ENCODE measurements at regions not wholly inside any gene's neighbourhood (a gene's known extent, or its start where the extent isn't known, plus 50 kb on each side); places are given as distances from the start of the nearest gene placed in this dataset.

DNA sequence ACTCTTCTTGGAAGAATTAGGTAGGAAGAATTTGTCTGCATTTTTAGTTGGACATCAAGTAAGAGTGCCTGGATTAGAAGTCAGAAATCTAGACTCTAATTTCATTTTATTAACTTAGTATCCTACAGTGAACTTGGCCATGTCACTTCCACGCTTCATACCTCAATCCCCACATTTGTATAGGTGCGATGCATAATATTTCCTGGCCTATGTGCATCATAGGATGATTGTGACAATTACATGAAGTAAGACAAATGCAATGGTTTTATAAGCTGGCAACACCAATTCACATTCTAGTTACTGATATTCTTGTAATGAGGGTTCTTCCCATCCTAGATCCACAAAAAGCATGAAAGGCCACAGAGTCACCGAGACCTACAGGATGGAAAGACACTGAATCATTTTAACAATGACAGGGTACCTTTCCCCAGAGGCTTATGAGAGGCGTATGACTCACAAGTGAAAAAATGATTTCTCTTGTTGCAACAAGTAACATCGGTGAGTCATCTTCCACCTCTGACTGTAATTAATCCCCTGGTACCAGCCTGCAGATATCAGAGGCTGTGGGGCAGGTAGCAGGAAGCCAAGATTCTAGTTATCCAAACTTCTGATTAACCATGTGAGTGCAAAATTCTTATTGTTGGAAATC, 56.0 kb upstream of the OR5AK2 start:
- DNase-seq (ENCODE audit: extremely low spot score), result no peak
- ChIA-PET CTCF (no interaction called here), POLR2A (no interaction called here)
- no peak for TF ChIP-seq FOXA1 (IDR thresholded peaks at IDR 0.05)

- POLR2A ChIA-PET, result no interaction called here
- no peak for DNase-seq (ENCODE audit: extremely low spot score)
- TF ChIP-seq NFRKB (IDR thresholded peaks at IDR 0.05), result no peak
- no peak for TF ChIP-seq FOXM1 (IDR thresholded peaks at IDR 0.05; ENCODE audit: borderline replicate concordance)
- no peak for TF ChIP-seq LEF1 (IDR thresholded peaks at IDR 0.05; ENCODE audit: borderline replicate concordance)
- TF ChIP-seq FOXA1 (IDR thresholded peaks at IDR 0.05), result no peak
- no peak for TF ChIP-seq HDGF (IDR thresholded peaks at IDR 0.05; ENCODE audit: borderline replicate concordance)
- TF ChIP-seq FOXK2 (IDR thresholded peaks at IDR 0.05), result no peak
- TF ChIP-seq ZNF384 (IDR thresholded peaks at IDR 0.05), result no peak
- no peak for TF ChIP-seq ELF4 (IDR thresholded peaks at IDR 0.05)
- TF ChIP-seq SP1 (IDR thresholded peaks at IDR 0.05), result no peak
- TF ChIP-seq SUZ12 (IDR thresholded peaks at IDR 0.05), result no peak
- no peak for TF ChIP-seq BHLHE40 (IDR thresholded peaks at IDR 0.05; ENCODE audit: borderline replicate concordance)
- TF ChIP-seq L3MBTL2 (conservative IDR thresholded peaks at IDR 0.05), result no peak
- no peak for TF ChIP-seq PKNOX1 (IDR thresholded peaks at IDR 0.05)
- TF ChIP-seq ARNT (IDR thresholded peaks at IDR 0.05), result no peak
- no peak for TF ChIP-seq TARDBP (IDR thresholded peaks at IDR 0.05)
- TF ChIP-seq CTBP1 (IDR thresholded peaks at IDR 0.05; ENCODE audit: borderline replicate concordance), result no peak
- CTCF ChIA-PET, result no interaction called here
Measured at GRCh38 chr11:56923116-56923515, 65.6 kb upstream of the OR5AK2 start.

DNA sequence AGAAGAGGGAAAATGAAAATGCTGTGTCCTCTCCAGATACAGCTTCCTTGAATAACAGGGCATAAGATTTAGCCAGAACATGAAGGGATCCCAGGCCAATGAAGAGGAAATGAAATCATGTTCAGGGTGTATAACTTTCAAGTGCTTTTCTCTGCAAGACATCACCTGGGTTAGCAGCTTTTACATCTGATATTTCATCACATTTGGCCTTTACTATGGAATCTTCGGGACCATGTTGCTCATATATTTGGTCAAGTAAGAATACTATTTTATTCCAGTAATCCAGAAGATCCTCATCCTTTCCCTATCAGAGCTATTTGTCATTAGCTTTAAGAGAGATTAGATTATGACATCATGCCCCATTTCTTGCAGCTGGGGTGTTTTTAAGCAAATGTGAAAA, 66.3 kb upstream of the OR5AK2 start:
- no peak for DNase-seq (ENCODE audit: extremely low spot score)
- no peak for TF ChIP-seq LEF1 (IDR thresholded peaks at IDR 0.05; ENCODE audit: borderline replicate concordance)
- TF ChIP-seq ARNT (IDR thresholded peaks at IDR 0.05), result no peak
- TF ChIP-seq TARDBP (IDR thresholded peaks at IDR 0.05), result no peak
- TF ChIP-seq FOXK2 (IDR thresholded peaks at IDR 0.05), result no peak
- no peak for TF ChIP-seq CTBP1 (IDR thresholded peaks at IDR 0.05; ENCODE audit: borderline replicate concordance)
- no peak for TF ChIP-seq SP1 (IDR thresholded peaks at IDR 0.05)
- TF ChIP-seq PKNOX1 (IDR thresholded peaks at IDR 0.05), result no peak
- no peak for TF ChIP-seq ZNF384 (IDR thresholded peaks at IDR 0.05)
- no peak for TF ChIP-seq NFRKB (IDR thresholded peaks at IDR 0.05)
- ChIA-PET CTCF (no interaction called here), POLR2A (no interaction called here)

GRCh38 chr11:56917708-56918400, 70.9 kb upstream of the OR5AK2 start:
- ChIA-PET POLR2A (no interaction called here), CTCF (no interaction called here)
- TF ChIP-seq LEF1 (IDR thresholded peaks at IDR 0.05; ENCODE audit: borderline replicate concordance) (no peak), ARNT (IDR thresholded peaks at IDR 0.05) (no peak), HDGF (IDR thresholded peaks at IDR 0.05; ENCODE audit: borderline replicate concordance) (no peak), SUZ12 (IDR thresholded peaks at IDR 0.05) (no peak)
- DNase-seq (ENCODE audit: extremely low spot score), result no peak

DNA sequence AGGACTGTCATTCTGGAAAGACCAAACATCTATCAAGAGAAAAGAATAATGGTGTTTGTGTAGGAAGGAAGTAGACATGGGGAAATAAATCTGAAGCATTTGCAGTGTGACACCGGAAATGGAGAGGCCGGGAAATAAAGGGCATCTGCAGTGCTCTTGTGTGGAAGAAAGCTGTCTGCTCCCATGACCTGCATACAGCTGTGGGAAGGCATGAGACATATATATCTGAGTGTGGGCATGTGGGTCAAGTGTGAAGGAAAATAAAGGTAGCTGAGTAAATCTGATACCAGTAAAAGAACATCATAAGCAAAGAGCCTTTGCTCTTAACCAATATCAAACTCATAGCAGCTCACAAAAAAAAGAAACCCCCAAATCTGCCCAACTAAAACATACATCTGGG, 72.1 kb upstream of the OR5AK2 start:
- TF ChIP-seq TARDBP (IDR thresholded peaks at IDR 0.05), result no peak
- TF ChIP-seq FOXA1 (IDR thresholded peaks at IDR 0.05), result no peak
- TF ChIP-seq HDGF (IDR thresholded peaks at IDR 0.05; ENCODE audit: borderline replicate concordance), result no peak
- TF ChIP-seq NFRKB (IDR thresholded peaks at IDR 0.05), result no peak
- TF ChIP-seq ELF4 (IDR thresholded peaks at IDR 0.05), result no peak
- TF ChIP-seq FOXM1 (IDR thresholded peaks at IDR 0.05; ENCODE audit: borderline replicate concordance), result no peak
- no peak for TF ChIP-seq LEF1 (IDR thresholded peaks at IDR 0.05; ENCODE audit: borderline replicate concordance)
- no peak for TF ChIP-seq CTBP1 (IDR thresholded peaks at IDR 0.05; ENCODE audit: borderline replicate concordance)
- no peak for TF ChIP-seq SUZ12 (IDR thresholded peaks at IDR 0.05)
- no peak for TF ChIP-seq L3MBTL2 (conservative IDR thresholded peaks at IDR 0.05)
- no peak for TF ChIP-seq BHLHE40 (IDR thresholded peaks at IDR 0.05; ENCODE audit: borderline replicate concordance)
- TF ChIP-seq ARNT (IDR thresholded peaks at IDR 0.05), result no peak
- no peak for TF ChIP-seq ZNF384 (IDR thresholded peaks at IDR 0.05)
- no peak for TF ChIP-seq PKNOX1 (IDR thresholded peaks at IDR 0.05)
- TF ChIP-seq SP1 (IDR thresholded peaks at IDR 0.05), result no peak
- CTCF ChIA-PET, result no interaction called here
- no peak for DNase-seq (ENCODE audit: extremely low spot score)
- POLR2A ChIA-PET, result no interaction called here

DNA sequence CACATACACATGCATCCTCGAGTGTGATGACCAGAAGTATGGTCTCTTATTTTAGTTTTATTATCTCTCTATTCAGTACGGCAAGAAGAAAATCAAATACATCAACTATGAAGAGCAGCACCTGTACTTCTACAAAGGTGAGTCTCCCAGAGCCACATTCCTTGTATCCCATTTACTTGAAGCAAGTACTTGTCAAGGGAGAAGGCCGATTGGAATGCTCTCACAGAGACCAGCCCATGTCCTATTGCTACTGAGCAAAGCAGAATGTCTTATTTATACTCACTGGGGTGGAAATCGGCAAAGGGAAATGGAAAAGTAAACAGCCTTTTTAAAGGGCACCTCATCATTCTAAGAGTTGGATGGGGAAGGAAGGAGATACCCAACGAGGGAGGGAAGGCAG, 72.6 kb upstream of the OR5AK2 start:
- ChIA-PET POLR2A (no interaction called here), CTCF (no interaction called here)
- TF ChIP-seq SP1 (IDR thresholded peaks at IDR 0.05) (no peak), FOXA1 (IDR thresholded peaks at IDR 0.05) (no peak), PKNOX1 (IDR thresholded peaks at IDR 0.05) (no peak), FOXK2 (IDR thresholded peaks at IDR 0.05) (no peak)
- DNase-seq (ENCODE audit: extremely low spot score), result no peak
